Kidney (tissue), 13 donors: ENCODE measurements at regions not wholly inside any gene's neighbourhood (a gene's known extent, or its start where the extent isn't known, plus 50 kb on each side); places are given as distances from the start of the nearest gene placed in this dataset.

Experiments used
- DNase-seq, 5 donors: peaks; one replicate each; pipeline ENCODE4 v3.0.0-alpha.2; 2013 to 2020
- FAIRE-seq: peaks from 2 replicates; lab custom pipeline; 2012; peaks lifted over from hg19 to GRCh38; lab: Jason Lieb, UNC
- H3K27ac ChIP-seq, 2 donors: one replicate each; pipeline ENCODE4 v1.7.0; 2013; ENCODE audit warnings: low read depth in 2 of 2, low read length in 2 of 2, inconsistent platforms in 1 of 2
- H3K27me3 ChIP-seq: one replicate; pipeline ENCODE4 v1.7.1; 2013; ENCODE audit warnings: low read length, inconsistent platforms; ENCODE audit not compliant: control insufficient read depth, insufficient read depth
- H3K36me3 ChIP-seq, 3 donors: one replicate each; pipeline versions ENCODE4 v1.7.0 to v1.7.1; 2013; ENCODE audit warnings: low read length in 3 of 3, control low read depth in 1 of 3, inconsistent platforms in 1 of 3; ENCODE audit not compliant: insufficient read depth in 3 of 3, control insufficient read depth in 2 of 3
- H3K4me1 ChIP-seq, 3 donors: one replicate each; pipeline versions ENCODE4 v1.7.0 to v1.7.1; 2013; ENCODE audit warnings: low read length in 3 of 3, inconsistent platforms in 1 of 3, low read depth in 1 of 3; ENCODE audit not compliant: control insufficient read depth in 2 of 3, insufficient read depth in 2 of 3
- H3K4me3 ChIP-seq, 3 donors: one replicate each; pipeline versions ENCODE4 v1.7.0 to v1.8.1; 2013; ENCODE audit warnings: low read length in 3 of 3, control low read depth in 1 of 3, inconsistent platforms in 1 of 3
- H3K9ac ChIP-seq, 3 donors: one replicate each; pipeline versions ENCODE4 v1.7.0 to v1.7.1; 2013; ENCODE audit warnings: low read length in 3 of 3, control low read depth in 1 of 3, inconsistent platforms in 1 of 3
- H3K9me3 ChIP-seq, 3 donors: one replicate each; pipeline versions ENCODE4 v1.7.0 to v1.7.1; 2013; ENCODE audit warnings: low read length in 3 of 3, control low read depth in 1 of 3, inconsistent platforms in 1 of 3; ENCODE audit not compliant: control insufficient read depth in 2 of 3, insufficient read depth in 1 of 3
- CTCF ChIP-seq: IDR thresholded peaks from 3 replicates; pipeline ENCODE4 v1.5.1; 2012; ENCODE audit warnings: mild to moderate bottlenecking, moderate library complexity, borderline replicate concordance; ENCODE audit not compliant: insufficient read depth; ENCODE audit errors: extremely low read depth
- intact Hi-C: fragments of 100-400 bp; cut with DNase I; formaldehyde crosslinking; loops from one replicate; pipeline ENCODE4 v1.11.1; 2022
- donor health status: control.
- donor health status: control.
- donor health status: control.
- donor health status: control.
- donor health status: control.
- donor health status: DM: yes; HTN: yes; CAD: no.
- donor health status: Normal renal cell carcinoma (clear cell type).

GRCh38 chr10:16280595-16280994, 156.2 kb upstream of the PTER start:
- FAIRE-seq, result no peak
- no peaks in the 10 kb centered on the region for H3K27me3 ChIP-seq
- H3K36me3 ChIP-seq, result no peaks in the 10 kb centered on the region
- no peak for DNase-seq
- no peaks in the 10 kb centered on the region for H3K4me1 ChIP-seq
- no peak for TF ChIP-seq CTCF
- H3K9me3 ChIP-seq, result no peaks in the 10 kb centered on the region
- H3K27ac ChIP-seq, result no peak overlapping the region
- no peak overlapping the region for H3K4me3 ChIP-seq
- intact Hi-C loops, result no loop called here
- no peak overlapping the region for H3K9ac ChIP-seq

- Histone ChIP-seq H3K27ac (no peak overlapping the region), H3K4me1 (no peaks in the 10 kb centered on the region), H3K36me3 (no peaks in the 10 kb centered on the region), H3K9ac (no peak overlapping the region), H3K27me3 (no peaks in the 10 kb centered on the region), H3K4me3 (no peak overlapping the region), H3K9me3 (no peaks in the 10 kb centered on the region)
- no peak for TF ChIP-seq CTCF
- no peak for DNase-seq
- intact Hi-C loops, result no loop called here
- FAIRE-seq, result no peak
Measured at GRCh38 chr10:16292366-16292765, 144.4 kb upstream of the PTER start.

GRCh38 chr10:16297069-16297468, 139.7 kb upstream of the PTER start:
- Histone ChIP-seq H3K4me1 (no peaks in the 10 kb centered on the region), H3K9ac (no peak overlapping the region), H3K36me3 (no peaks in the 10 kb centered on the region), H3K27ac (no peak overlapping the region), H3K27me3 (no peaks in the 10 kb centered on the region), H3K9me3 (no peaks in the 10 kb centered on the region), H3K4me3 (no peak overlapping the region)
- DNase-seq (no peak), FAIRE-seq (no peak)
- no peak for TF ChIP-seq CTCF
- intact Hi-C loops, result no loop called here

- no peak for TF ChIP-seq CTCF
- Histone ChIP-seq H3K36me3 (no peaks in the 10 kb centered on the region), H3K27me3 (no peaks in the 10 kb centered on the region), H3K27ac (no peak overlapping the region), H3K4me1 (no peaks in the 10 kb centered on the region), H3K9ac (no peak overlapping the region), H3K4me3 (no peak overlapping the region), H3K9me3 (no peaks in the 10 kb centered on the region)
- intact Hi-C loops, result no loop called here
- FAIRE-seq (no peak), DNase-seq (no peak)
Measured at GRCh38 chr10:16297642-16298041, 139.2 kb upstream of the PTER start.
